Amniotic stem cell (primary cell): ENCODE measurements at regions not wholly inside any gene's neighbourhood (a gene's known extent, or its start where the extent isn't known, plus 50 kb on each side); places are given as distances from the start of the nearest gene placed in this dataset.

Experiments used
- DNase-seq: peaks from one replicate; lab custom pipeline; 2025; lab: John Stamatoyannopoulos, UW

GRCh38 chr10:52649511-52649910 lies 123.1 kb downstream of the MBL2 start:
- DNase-seq = no peak

DNA sequence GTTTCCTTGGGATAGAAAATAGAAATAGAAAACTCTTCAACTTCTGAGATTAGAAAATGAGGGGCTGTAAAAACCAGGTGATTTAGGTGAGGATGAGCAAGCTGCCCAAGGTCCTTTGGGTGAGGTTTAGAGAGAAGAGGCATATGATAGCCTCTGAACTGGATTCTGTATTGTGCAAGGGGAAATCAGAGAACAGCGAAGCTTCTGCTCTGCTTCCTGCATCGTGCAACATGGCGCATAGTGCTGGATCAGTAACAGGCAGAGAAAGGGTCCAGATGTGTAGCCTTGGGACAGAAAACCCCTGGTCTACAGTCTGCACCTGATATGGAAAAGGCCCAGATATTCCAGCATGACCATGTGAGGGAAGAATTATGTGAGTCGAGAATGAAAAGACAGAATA lies 121.7 kb downstream of the MBL2 start:
- no peak for DNase-seq

DNA sequence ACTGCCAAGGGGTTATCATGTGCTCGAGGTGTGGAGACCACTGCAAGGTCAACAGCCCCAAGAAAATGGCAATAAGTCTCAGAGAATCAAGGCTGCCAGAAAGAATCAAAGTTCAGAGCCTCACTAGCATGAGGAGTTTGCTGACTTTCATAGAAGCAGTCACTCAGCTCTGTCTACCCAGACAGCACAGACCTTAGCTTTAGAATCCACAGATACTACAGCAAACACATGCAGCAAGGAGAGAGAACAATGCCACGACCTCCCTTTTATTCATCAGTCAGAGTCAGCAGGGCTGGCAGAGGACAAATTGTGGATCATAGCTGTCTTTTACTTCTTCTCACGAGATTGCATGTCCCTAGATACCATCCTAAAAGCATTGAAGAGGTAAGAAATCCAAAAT lies 121.3 kb downstream of the MBL2 start:
- DNase-seq = no peak

DNA sequence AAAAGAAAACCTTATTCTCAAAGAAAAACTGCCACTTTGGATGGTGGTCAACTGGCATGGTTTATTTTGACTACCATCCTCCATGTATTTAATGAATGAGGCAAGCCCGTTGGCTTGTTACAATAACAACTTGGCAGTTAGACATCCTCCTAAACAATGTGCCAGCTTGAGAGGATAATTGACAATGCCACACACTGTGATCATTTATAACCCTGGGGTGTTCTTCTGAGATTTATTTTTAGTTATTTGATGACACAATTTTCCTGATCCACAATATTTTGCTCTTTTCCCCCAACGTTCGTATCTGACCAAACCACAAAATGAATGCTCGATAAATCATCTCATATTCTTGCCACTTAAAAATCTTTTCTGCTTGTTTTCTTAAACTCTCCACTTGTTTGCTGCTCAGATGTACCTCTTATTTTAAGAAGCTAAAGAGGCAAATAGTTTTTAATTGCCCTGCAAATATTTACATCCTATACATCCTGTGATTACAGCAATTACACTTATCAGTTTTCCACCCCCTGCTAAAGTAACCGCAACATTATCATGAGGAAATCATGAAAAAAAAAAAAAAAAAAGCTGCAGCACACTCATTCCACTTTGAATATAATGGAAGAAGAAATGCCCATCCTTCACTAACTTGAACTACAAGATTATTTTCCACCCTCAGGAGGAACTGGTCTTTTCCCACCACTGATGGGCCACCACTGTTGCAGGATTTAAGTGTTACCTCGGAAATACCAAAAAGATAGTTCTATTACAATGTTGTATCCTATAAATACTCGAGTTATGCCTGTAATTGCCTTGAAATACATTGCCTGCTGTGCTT lies 119.9 kb downstream of the MBL2 start:
- DNase-seq = no peak

DNA sequence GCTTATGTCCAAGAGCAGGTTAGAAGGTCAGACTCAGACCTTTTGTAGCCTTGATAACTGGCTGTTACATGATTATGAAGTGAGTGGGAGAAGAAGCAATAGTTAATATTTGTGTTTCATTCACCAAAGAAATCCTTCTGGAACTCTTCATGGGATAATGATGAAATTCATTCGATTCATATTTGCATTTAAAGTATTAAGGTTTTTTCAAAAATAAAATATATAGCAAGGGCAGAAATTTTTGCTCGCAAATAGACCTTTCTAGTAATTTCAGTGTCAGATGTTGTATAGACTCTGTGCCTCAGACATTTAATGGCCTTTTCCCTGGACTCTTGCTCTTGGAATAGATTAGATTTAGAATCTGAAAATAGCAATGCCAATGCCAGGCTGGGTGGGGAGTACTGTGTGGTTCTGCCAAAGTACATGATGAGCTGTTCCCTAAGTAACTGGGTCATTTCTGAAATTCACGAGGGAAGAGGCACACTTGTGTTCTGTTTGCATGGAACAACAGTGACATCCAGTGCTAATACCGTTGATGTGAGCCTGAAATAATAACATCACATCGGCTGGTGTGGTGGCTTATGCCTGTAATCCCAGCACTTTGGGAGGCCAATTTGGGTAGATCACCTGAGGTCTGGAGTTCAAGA lies 119.2 kb downstream of the MBL2 start:
- DNase-seq = no peak

DNA sequence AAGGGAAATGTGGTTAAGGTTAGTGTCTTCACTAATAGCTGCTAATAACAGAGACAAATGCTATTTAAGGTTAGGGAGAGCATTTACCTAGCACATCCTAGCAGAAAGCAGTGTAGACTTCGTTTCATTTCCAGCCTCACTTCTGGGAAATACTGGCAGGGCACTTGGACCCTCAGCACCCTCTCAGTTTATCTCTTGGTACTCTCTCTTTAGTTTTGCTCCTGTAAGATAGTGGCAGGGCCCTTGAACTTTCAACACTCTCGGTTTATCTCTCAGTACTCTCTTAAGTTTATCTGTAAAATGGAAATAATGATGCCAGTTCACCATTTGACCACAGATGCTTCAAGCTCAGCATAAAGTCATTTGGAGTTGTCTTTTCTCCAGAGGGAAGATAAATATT lies 118.4 kb downstream of the MBL2 start:
- no peak for DNase-seq

- no peak for DNase-seq
These were observed 114.5 kb downstream of the MBL2 start for GRCh38 chr10:52658112-52658511.

DNA sequence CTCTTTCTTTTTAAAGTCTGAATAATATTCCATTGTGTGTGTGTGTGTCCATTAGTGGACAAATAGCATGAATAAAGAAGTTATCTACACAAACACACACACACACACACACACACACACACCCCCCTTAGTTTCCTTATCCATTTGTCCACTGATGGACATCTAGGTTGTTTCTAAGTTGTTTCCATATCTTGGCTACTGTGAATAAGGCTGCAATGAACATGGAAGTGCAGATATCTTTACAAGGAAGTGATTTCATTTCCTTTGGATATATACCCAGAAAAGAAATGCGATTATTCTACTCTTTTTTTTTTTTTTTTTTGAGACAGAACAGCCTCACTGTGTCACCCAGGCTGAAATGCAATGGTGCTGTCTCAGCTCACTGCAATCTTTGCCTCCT lies 113.5 kb downstream of the MBL2 start:
- DNase-seq = no peak

GRCh38 chr10:52662256-52662655 lies 110.3 kb downstream of the MBL2 start:
- no peak for DNase-seq

DNA sequence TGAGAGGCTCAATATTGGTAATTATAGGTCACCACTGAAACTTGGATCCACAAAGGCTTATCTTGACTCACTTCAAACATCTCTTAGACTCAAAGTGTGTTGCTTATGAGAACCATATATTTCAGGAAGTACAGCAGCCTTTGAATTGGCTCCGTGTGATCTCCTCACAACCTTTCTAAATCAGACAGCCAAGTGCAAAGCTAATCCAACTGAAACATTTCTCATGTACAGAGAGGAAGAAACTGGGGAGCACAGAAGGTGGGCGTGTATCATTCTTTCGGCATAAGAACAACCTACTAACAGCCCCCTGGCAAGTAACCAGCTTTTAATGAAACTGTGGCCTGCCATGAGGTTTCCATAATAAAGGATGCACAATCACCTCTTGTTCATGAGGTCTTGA lies 109.4 kb downstream of the MBL2 start:
- DNase-seq = no peak

- DNase-seq = no peak
These were observed 108.0 kb downstream of the MBL2 start for GRCh38 chr10:52664629-52665028.

DNA sequence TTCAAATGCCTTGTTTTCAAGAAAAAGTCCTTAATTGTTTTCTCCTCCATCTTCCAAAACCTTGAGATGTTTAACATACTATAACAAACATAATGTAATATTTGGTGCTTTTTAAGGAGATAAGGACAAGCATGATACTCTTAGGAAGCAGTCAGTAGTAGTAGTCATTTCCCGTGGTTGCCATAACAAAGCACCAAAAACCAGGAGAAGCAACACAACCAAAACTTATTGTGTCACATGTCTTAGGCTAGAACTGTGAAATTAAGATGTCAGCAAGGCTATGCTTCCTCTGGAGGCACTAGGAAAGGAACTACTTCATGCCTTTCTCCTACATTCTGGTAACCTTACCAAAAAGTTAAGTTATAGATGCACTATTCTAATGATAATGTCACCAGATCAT lies 106.8 kb downstream of the MBL2 start:
- no peak for DNase-seq

DNA sequence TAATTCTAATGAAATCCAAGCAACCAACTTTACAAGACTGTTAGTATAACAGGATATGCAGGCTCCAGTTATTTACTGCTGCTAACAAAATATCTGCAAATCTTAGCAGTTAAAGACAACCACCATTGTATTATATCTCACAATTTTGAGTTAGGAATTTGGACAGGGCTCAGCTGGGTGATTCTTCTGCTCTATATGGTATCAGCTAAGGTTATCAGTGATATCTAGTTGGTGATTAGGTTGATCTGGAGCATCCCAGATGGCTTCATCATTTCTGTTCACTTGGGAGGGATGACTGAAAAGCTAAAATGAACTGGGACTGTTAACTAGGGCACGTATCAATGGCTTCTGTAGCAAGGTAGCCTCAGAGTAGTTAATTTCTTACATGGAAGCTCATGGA lies 105.7 kb downstream of the MBL2 start:
- no peak for DNase-seq

DNA sequence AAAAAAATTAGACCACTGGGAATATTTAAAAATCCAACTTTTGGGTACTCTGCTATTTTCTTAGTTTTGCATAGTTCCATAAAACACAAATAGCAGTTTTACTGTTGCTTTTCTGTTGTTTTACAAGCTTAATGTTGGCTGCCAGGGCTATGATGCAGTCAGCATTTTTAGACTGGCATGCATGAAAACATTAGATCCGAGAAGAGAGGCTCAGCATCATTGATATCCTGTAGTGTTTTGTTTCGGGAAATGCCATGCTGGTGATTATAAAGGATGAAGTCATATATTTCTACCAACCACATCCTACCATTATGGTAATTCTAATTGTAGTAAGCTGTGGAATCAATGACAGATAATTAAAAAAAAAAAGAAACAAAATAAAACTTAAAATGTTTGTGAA lies 104.6 kb downstream of the MBL2 start:
- DNase-seq = no peak

- no peak for DNase-seq
These were observed 99.7 kb downstream of the MBL2 start for GRCh38 chr10:52672880-52673279.

DNA sequence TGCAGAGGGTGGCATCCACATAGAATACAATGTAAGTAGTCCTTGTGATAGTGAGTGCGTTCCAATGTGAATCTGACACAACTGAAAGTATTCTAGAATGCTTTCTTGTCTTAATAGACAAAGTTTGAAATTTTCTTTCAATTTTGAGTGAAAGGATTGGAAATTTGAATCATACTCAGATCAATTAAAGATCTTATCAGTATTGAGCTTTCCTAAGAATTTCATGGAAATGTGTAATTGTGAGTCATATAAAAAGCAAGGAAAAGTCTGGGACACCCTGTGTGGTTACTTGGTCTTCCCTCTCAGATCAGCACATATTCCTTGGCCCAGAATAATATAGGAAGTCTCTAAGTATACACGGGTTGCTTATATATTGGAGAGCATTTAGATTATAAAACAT lies 99.1 kb downstream of the MBL2 start:
- DNase-seq = no peak

DNA sequence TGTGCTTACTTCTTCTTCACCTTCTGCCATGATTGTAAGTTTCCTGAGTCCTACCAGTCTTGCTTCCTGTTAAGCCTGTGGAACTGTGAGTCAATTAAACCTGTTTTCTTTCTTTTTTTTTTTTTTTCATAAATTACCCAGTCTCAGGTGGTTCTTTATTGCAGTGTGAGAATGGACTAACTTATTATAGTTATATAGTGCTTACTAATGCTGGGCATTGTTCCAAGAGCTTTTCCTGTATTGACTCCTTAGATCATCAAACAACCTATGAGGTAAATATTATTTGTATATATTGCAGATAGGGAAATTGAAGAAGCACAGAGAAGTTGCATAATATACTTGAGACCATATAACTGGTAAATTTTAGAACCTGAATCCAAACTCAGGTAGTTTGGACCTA lies 98.1 kb downstream of the MBL2 start:
- no peak for DNase-seq

- DNase-seq = no peak
These were observed 95.5 kb downstream of the MBL2 start for GRCh38 chr10:52677086-52677485.

- no peak for DNase-seq
These were observed 94.0 kb downstream of the MBL2 start for GRCh38 chr10:52678611-52679010.

- no peak for DNase-seq
These were observed 93.5 kb downstream of the MBL2 start for GRCh38 chr10:52679117-52679516.

- no peak for DNase-seq
These were observed 89.8 kb downstream of the MBL2 start for GRCh38 chr10:52682766-52683165.

DNA sequence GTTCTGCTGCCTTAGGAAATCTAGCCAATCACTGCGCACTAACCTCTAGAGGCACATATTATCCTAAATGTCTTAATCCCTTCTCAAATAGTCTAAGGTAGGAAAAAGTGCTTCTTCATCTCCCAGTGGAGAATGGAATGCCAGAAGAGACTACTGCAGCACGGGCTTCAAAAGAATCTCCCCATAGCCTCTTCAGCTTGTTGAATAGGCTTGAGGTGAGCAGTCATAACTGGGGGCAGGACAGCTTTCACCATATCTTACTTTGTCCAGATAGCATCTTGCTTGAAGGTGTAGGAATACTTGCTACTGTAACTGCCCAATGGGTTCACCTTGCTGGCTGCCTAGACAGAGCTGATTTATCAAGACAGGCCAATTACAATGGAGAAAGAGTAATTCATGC lies 88.8 kb downstream of the MBL2 start:
- DNase-seq = no peak

- DNase-seq = no peak
These were observed 83.7 kb downstream of the MBL2 start for GRCh38 chr10:52688899-52689298.

GRCh38 chr10:52696232-52696631 lies 76.4 kb downstream of the MBL2 start:
- no peak for DNase-seq
